ENCODE measurements at regions not wholly inside any gene's neighbourhood (a gene's known extent, or its start where the extent isn't known, plus 50 kb on each side); places are given as distances from the start of the nearest gene placed in this dataset.
"Not testable (repeated sequence)": the region's sequence is repeated elsewhere in the genome, so short reads cannot be mapped to it uniquely, and the experiment has no call there.

DNA sequence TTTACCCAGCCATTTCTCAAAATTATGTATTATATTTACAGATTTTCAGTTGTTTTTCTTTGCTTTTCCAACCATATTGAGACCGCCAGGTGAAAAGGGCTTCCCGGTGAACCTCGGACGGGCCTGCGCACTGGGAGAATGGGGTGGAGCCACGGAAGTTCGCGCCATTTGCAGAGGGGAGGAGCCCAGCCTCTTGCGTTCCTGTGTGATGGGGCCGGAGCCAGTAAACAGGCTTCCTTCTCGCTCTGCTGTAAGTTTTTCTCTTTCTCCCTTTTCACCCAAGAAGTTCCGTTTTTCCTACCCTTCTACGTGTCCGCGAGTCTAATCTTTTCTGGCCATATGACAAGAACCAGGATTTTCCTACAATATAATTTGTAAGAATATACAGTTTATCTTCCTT is 1108.8 kb upstream of the SEL1L start:
- H3K27me3 Mint-ChIP-seq (ENCODE audit: low read depth): no peaks in the 10 kb centered on the region
- no peaks in the 10 kb centered on the region for H3K36me3 Mint-ChIP-seq (ENCODE audit: low read depth)
- H3K27ac Mint-ChIP-seq: no peak overlapping the region
- H3K4me3 Mint-ChIP-seq: peak overlapping the region; percentile 72
- no peaks in the 10 kb centered on the region for H3K9me3 Mint-ChIP-seq
- no peaks in the 10 kb centered on the region for H3K4me1 Mint-ChIP-seq (ENCODE audit: low read depth)
- intact Hi-C loops (cut with micrococcal nuclease): no loop called here
- CTCF ChIA-PET: no interaction called here
- peak; percentile 41 for DNase-seq

GRCh38 chr14:82647088-82647810 is 1113.6 kb upstream of the SEL1L start:
- DNase-seq: no peak
- Mint-ChIP-seq H3K36me3 (ENCODE audit: low read depth) (no peaks in the 10 kb centered on the region), H3K27ac (no peak overlapping the region), H3K4me3 (no peak overlapping the region), H3K4me1 (ENCODE audit: low read depth) (no peaks in the 10 kb centered on the region), H3K9me3 (peaks cover 5% of the 10 kb centered on the region), H3K27me3 (ENCODE audit: low read depth) (no peaks in the 10 kb centered on the region)
- CTCF ChIA-PET: interaction anchor here (0.6 kb wide), 1 partner anchor 678 kb away, joined by 3 read pairs; no protein-coding TSS in a partner anchor
- intact Hi-C loops (cut with micrococcal nuclease): no loop called here

GRCh38 chr14:82655770-82656169 is 1122.1 kb upstream of the SEL1L start:
- DNase-seq: no peak
- no peak overlapping the region for H3K27ac Mint-ChIP-seq
- no peak overlapping the region for H3K4me3 Mint-ChIP-seq
- intact Hi-C loops (cut with micrococcal nuclease): no loop called here
- CTCF ChIA-PET: interaction anchor here (0.6 kb wide), 1 partner anchor 1289 kb away, joined by 3 read pairs; no protein-coding TSS in a partner anchor
- no peaks in the 10 kb centered on the region for H3K27me3 Mint-ChIP-seq (ENCODE audit: low read depth)
- H3K4me1 Mint-ChIP-seq (ENCODE audit: low read depth): no peaks in the 10 kb centered on the region
- H3K36me3 Mint-ChIP-seq (ENCODE audit: low read depth): no peaks in the 10 kb centered on the region
- peaks cover 3% of the 10 kb centered on the region for H3K9me3 Mint-ChIP-seq

- H3K27me3 Mint-ChIP-seq (ENCODE audit: low read depth): no peaks in the 10 kb centered on the region
- H3K4me3 Mint-ChIP-seq: no peak overlapping the region
- DNase-seq: no peak
- CTCF ChIA-PET: no interaction called here
- H3K36me3 Mint-ChIP-seq (ENCODE audit: low read depth): no peaks in the 10 kb centered on the region
- no peaks in the 10 kb centered on the region for H3K4me1 Mint-ChIP-seq (ENCODE audit: low read depth)
- H3K9me3 Mint-ChIP-seq: no peaks in the 10 kb centered on the region
- no peak overlapping the region for H3K27ac Mint-ChIP-seq
- intact Hi-C loops (cut with micrococcal nuclease): no loop called here
Measured at GRCh38 chr14:82657186-82657675, 1123.6 kb upstream of the SEL1L start.

DNA sequence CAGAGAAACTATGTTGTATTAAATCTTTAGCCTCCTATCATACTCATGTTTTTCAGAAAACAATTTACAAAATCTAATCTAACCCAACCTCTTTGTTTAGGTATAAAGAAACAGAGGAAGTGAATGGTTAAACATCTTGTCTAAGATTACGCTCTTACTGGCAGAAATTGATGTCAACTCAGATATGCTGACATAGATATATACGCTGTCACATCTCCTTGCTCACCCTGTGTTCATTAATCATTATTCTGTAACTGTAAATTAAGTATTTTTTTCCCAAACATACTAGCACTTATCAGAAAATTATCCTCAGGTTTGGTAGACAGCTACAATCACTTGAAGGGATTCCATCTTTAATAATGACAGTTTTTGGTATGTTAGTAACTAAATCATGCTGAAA is 1127.6 kb upstream of the SEL1L start:
- CTCF ChIA-PET: no interaction called here
- no peaks in the 10 kb centered on the region for H3K4me1 Mint-ChIP-seq (ENCODE audit: low read depth)
- no peaks in the 10 kb centered on the region for H3K27me3 Mint-ChIP-seq (ENCODE audit: low read depth)
- no peak overlapping the region for H3K4me3 Mint-ChIP-seq
- peaks cover 3% of the 10 kb centered on the region for H3K9me3 Mint-ChIP-seq
- no peaks in the 10 kb centered on the region for H3K36me3 Mint-ChIP-seq (ENCODE audit: low read depth)
- intact Hi-C loops (cut with micrococcal nuclease): no loop called here
- no peak overlapping the region for H3K27ac Mint-ChIP-seq
- no peak for DNase-seq

GRCh38 chr14:82667006-82667405 is 1133.4 kb upstream of the SEL1L start:
- Mint-ChIP-seq H3K27ac (no peak overlapping the region), H3K4me3 (no peak overlapping the region), H3K27me3 (ENCODE audit: low read depth) (no peaks in the 10 kb centered on the region), H3K9me3 (peaks cover 6% of the 10 kb centered on the region), H3K4me1 (ENCODE audit: low read depth) (no peaks in the 10 kb centered on the region), H3K36me3 (ENCODE audit: low read depth) (no peaks in the 10 kb centered on the region)
- intact Hi-C loops (cut with micrococcal nuclease): no loop called here
- CTCF ChIA-PET: no interaction called here
- no peak for DNase-seq

DNA sequence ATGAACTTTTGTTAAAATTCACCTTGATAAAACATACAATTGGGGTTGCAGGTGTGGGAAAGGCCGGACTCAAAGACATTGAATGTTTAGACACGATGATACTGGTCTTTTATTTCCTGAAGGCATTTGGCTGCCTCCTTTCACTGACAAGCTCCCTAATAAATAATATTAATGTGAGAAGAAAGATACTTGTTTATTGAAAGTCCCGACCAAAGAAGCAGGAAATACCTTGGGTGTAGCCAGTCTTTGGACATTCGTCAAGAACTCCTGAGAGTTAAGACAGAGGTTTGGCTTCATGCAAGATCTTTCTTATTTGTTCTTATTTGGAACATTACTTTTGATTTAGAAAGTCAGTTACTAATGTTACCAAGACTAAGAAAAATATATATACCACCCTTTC is 1133.8 kb upstream of the SEL1L start:
- Mint-ChIP-seq H3K9me3 (peaks cover 6% of the 10 kb centered on the region), H3K4me1 (ENCODE audit: low read depth) (no peaks in the 10 kb centered on the region), H3K36me3 (ENCODE audit: low read depth) (no peaks in the 10 kb centered on the region), H3K27me3 (ENCODE audit: low read depth) (no peaks in the 10 kb centered on the region), H3K27ac (no peak overlapping the region), H3K4me3 (no peak overlapping the region)
- no peak for DNase-seq
- CTCF ChIA-PET: no interaction called here
- intact Hi-C loops (cut with micrococcal nuclease): no loop called here

DNA sequence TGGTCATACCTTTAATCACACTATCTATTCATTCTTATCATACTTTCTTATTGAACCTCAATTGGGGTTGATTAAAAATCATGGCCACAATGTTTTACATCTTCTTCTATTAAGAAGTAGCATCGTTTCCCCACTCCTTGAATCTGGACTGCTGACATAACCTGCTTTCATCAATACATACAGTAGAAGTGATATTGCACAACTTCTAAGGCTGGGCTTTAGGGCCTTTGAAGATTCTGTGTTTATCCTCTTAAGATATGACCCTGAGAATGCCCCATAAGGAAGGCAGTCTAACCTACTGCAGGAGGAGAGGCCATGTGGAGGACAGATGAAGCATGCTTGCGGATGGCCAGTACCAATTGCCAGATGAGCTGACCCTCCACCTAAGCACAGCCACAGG is 1142.8 kb upstream of the SEL1L start:
- H3K36me3 Mint-ChIP-seq (ENCODE audit: low read depth): no peaks in the 10 kb centered on the region
- CTCF ChIA-PET: no interaction called here
- no peaks in the 10 kb centered on the region for H3K27me3 Mint-ChIP-seq (ENCODE audit: low read depth)
- DNase-seq: no peak
- no peaks in the 10 kb centered on the region for H3K4me1 Mint-ChIP-seq (ENCODE audit: low read depth)
- H3K27ac Mint-ChIP-seq: no peak overlapping the region
- H3K4me3 Mint-ChIP-seq: no peak overlapping the region
- intact Hi-C loops (cut with micrococcal nuclease): no loop called here
- H3K9me3 Mint-ChIP-seq: no peaks in the 10 kb centered on the region

DNA sequence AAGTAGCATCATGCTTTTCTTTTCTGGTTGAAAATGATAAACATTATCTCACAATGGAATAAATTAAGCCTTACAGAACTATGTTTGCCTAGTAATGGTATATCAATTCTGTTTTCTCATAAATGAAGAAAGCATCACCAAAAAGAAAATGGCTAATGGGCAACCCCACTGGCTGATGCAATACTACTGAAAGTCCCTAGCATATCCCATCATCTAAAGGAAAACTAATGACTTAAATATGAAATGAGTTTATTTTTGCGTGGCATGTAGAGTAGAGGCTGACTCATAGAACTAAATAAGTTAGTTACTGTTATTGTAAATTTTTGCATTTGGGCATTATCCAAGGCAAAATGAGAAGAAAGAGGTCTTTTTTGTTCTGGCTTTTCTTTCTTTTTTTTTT is 1156.3 kb upstream of the SEL1L start:
- Mint-ChIP-seq H3K9me3 (peaks cover 7% of the 10 kb centered on the region), H3K4me3 (no peak overlapping the region), H3K36me3 (ENCODE audit: low read depth) (no peaks in the 10 kb centered on the region), H3K27me3 (ENCODE audit: low read depth) (no peaks in the 10 kb centered on the region), H3K4me1 (ENCODE audit: low read depth) (no peaks in the 10 kb centered on the region), H3K27ac (no peak overlapping the region)
- intact Hi-C loops (cut with micrococcal nuclease): no loop called here
- CTCF ChIA-PET: no interaction called here
- DNase-seq: no peak

DNA sequence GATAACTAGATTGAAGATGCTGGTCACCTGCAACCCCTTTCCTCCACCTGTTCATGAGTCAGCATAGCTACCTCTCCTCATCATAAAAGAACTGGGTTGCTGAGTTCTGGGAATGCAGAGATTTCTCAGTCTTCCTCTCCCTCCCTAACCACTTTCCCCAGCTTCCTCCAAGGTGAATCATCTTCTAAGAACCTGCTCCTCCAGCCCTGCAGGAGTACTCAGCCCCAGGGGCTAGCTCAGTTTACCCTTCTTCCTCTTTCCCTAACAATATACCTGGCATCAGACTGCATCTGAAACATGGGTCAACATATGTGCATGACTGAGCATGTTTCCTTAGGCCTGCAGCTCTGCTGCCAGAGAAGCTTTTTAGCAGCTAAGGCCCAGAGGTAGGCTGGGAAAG is 1157.5 kb upstream of the SEL1L start:
- H3K36me3 Mint-ChIP-seq (ENCODE audit: low read depth); H3K27ac Mint-ChIP-seq; H3K27me3 Mint-ChIP-seq (ENCODE audit: low read depth); H3K4me1 Mint-ChIP-seq (ENCODE audit: low read depth); DNase-seq; intact Hi-C loops (cut with micrococcal nuclease); H3K9me3 Mint-ChIP-seq; CTCF ChIA-PET; H3K4me3 Mint-ChIP-seq: not testable (repeated sequence)

DNA sequence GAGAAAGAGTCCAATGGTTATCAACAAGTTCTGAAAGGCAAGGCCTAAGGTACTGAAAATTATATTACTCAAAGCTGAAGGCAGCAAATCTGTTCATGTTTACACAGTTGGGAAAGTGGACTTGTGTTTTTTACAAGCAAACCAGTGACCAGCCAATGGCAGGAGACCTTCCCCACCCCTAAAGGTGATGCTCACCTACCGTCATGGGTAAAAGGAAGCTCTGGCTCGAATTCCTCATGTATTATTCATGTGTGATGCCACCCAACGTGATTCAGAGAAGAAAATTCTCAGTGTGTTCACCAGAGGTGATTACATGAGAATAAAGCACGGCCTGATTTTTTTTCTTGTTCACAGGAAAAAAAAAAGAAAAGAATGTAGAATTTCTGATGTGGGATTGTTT is 1161.2 kb upstream of the SEL1L start:
- Mint-ChIP-seq H3K27me3 (ENCODE audit: low read depth) (no peaks in the 10 kb centered on the region), H3K9me3 (peaks cover 6% of the 10 kb centered on the region), H3K27ac (no peak overlapping the region), H3K4me3 (no peak overlapping the region), H3K4me1 (ENCODE audit: low read depth) (no peaks in the 10 kb centered on the region), H3K36me3 (ENCODE audit: low read depth) (no peaks in the 10 kb centered on the region)
- CTCF ChIA-PET: no interaction called here
- intact Hi-C loops (cut with micrococcal nuclease): no loop called here
- no peak for DNase-seq

GRCh38 chr14:82704218-82704617 is 1170.6 kb upstream of the SEL1L start:
- no peaks in the 10 kb centered on the region for H3K27me3 Mint-ChIP-seq (ENCODE audit: low read depth)
- DNase-seq: no peak
- H3K27ac Mint-ChIP-seq: no peak overlapping the region
- CTCF ChIA-PET: no interaction called here
- no peaks in the 10 kb centered on the region for H3K4me1 Mint-ChIP-seq (ENCODE audit: low read depth)
- H3K4me3 Mint-ChIP-seq: no peak overlapping the region
- intact Hi-C loops (cut with micrococcal nuclease): no loop called here
- no peaks in the 10 kb centered on the region for H3K36me3 Mint-ChIP-seq (ENCODE audit: low read depth)
- peaks cover 8% of the 10 kb centered on the region for H3K9me3 Mint-ChIP-seq

DNA sequence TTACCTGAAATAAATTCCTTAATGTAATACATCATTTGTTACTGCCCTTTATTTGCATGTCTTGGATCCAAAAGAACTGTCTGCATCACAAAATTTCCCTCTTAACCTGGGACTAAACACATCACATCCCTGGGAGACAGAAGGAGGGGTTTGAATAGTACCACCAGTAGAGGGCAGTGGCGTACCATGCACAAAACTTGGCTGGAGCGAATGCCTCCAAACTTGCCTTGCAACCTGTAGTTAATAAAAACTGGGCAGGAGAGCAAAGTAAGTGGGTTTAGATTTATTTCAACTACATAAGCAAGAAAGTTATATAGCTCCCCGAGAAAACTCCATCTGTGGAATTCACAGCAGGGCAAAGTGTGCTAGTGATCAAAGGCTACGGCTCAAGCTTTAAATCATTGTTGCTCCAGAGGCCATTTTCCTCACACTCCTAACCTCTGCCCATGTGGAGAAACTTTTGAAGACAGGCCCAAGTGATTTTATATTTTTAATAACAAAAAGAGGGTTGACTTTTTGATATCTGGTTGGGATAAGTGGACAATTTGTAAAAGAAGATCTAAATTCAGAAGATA is 1176.7 kb upstream of the SEL1L start:
- H3K27me3 Mint-ChIP-seq (ENCODE audit: low read depth): no peaks in the 10 kb centered on the region
- H3K4me1 Mint-ChIP-seq (ENCODE audit: low read depth): no peaks in the 10 kb centered on the region
- no peaks in the 10 kb centered on the region for H3K9me3 Mint-ChIP-seq
- intact Hi-C loops (cut with micrococcal nuclease): loop anchor here (1.0 kb wide), 1 partner anchor 720 kb away; no protein-coding TSS in a partner anchor
- no peaks in the 10 kb centered on the region for H3K36me3 Mint-ChIP-seq (ENCODE audit: low read depth)
- no peak overlapping the region for H3K4me3 Mint-ChIP-seq
- peak; percentile 61 for DNase-seq
- H3K27ac Mint-ChIP-seq: no peak overlapping the region
- CTCF ChIA-PET: interaction anchor here (1.2 kb wide), 1 partner anchor 754 kb away, joined by 4 read pairs; no protein-coding TSS in a partner anchor

Measured in activated naive CD4-positive, alpha-beta T cell treated with anti-CD3 and anti-CD28 coated beads for 36 hours (primary cell).